GM18867 (cell line): ENCODE measurements at regions not wholly inside any gene's neighbourhood (a gene's known extent, or its start where the extent isn't known, plus 50 kb on each side); places are given as distances from the start of the nearest gene placed in this dataset.

ENCODE experiments used
- ATAC-seq: cut with Tn5 transposase; IDR thresholded peaks from one replicate; pipeline ENCODE4 v1.9.1; 2021; ENCODE audit warnings: mild to moderate bottlenecking, moderate library complexity; ENCODE audit not compliant: unreplicated experiment

DNA sequence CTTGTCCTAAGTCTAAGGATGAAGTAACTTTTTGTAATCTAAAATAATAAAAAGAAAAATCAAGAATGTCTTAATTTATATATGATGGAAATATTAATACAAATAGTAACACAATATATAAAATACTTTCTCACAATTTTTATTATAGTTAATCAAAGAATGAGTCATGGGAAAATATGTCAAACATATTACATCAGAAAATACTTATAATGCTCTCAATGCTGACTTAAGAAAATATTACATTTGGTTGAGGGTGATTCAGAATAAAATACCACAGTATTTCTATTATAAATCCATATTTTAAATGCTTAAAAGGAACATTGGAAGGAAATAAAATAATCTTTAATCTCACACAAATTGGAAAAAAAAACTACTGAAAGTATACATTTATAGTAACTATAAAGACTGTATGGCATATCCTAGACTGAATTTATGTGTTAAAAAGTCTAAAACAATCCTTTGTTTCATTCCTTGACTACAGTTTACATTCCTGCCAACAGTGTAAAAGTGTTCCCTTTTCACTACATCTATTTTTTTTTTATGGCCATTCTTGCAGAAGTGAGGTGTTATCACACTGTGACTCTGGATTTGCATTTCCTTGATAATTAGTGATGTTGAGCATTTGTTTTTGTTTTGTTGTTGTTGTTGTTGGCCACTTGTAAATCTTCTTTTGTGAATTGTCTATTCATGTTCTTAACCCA is 1573.5 kb upstream of the ACVR2A start:
- no peak for ATAC-seq

- no peak for ATAC-seq
These were observed 1574.2 kb upstream of the ACVR2A start for GRCh38 chr2:146270618-146271017.

DNA sequence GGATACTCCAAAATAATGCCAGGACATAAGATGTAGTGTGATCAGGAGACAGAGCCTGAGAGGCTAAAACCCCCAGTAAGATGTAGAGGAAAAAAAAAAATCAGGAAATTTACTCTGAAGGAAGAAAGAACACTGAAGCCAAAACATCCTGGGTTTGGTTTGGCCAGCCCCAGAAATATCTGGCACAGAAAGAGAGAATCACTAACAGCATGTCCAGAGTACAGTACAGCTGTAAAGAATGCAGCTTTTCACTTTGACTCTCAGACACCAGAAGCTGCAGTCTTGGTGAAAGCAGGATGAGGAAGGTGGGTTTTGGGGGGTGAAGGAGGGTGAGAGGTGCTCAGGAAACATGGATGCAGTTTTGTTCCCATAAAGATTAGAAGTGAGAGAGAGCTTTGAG is 1577.7 kb upstream of the ACVR2A start:
- no peak for ATAC-seq

DNA sequence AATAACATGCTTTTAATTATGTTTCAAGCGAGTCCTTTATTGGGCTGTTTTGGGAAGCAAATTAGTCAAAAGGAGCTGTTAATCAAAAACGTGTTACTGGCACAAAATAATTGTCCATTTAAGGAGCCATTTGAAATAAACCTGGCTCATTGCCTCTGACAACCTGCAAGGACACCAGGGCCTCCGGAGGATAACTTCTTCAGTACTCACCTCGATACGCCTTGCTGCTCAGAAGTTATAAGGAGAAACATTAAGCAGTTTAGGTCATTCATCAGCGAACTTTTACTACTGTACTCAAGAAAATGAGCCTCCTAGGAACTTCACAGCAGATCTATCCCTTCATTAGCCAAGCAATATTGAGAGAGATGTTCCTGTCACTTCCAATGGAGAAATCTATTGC is 1579.2 kb upstream of the ACVR2A start:
- ATAC-seq: no peak

GRCh38 chr2:146262606-146263005 is 1582.2 kb upstream of the ACVR2A start:
- no peak for ATAC-seq

- ATAC-seq: no peak
These were observed 1584.3 kb upstream of the ACVR2A start for GRCh38 chr2:146260551-146260950.

GRCh38 chr2:146259816-146260215 is 1585.0 kb upstream of the ACVR2A start:
- ATAC-seq: no peak

DNA sequence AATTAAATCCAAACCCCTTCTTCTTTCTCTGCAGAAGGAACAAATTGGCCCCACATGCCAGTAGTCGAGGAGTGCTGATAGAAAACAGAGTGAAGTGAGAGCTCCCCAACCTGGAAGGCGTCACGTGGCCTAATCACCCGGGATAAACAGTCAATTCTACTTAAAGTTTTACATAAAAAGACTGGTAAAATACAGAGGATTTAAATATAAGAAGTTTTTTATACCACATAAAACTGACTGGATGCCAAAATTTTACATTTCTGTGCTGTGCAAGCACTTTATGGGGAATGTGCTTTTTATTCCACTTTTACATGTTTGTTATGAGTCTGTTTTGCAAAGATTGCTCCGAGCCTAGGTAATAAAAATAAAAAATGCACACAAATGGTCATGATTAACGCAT is 1586.8 kb upstream of the ACVR2A start:
- ATAC-seq: no peak

- ATAC-seq: no peak
These were observed 1592.7 kb upstream of the ACVR2A start for GRCh38 chr2:146252119-146252518.

DNA sequence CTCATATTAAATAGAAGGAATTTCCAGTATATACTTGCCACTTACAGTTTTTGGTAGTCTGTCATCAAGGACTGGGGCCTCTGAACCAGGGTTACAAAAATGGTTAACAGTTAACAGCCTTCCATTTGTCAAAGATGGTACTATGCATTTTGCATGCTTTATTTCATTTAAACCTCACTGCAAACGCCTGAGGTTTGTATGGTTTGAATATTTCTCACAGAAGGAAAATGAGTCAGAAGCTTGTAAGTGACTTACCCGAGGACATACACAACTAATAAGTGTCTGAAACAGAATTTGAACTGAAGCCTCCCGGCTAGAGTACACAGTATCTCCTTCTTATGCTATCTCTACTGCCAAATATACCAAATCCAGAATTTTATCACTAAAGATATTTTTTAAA is 1593.5 kb upstream of the ACVR2A start:
- no peak for ATAC-seq

GRCh38 chr2:146246736-146247523 is 1597.9 kb upstream of the ACVR2A start:
- ATAC-seq: peak; percentile 45

DNA sequence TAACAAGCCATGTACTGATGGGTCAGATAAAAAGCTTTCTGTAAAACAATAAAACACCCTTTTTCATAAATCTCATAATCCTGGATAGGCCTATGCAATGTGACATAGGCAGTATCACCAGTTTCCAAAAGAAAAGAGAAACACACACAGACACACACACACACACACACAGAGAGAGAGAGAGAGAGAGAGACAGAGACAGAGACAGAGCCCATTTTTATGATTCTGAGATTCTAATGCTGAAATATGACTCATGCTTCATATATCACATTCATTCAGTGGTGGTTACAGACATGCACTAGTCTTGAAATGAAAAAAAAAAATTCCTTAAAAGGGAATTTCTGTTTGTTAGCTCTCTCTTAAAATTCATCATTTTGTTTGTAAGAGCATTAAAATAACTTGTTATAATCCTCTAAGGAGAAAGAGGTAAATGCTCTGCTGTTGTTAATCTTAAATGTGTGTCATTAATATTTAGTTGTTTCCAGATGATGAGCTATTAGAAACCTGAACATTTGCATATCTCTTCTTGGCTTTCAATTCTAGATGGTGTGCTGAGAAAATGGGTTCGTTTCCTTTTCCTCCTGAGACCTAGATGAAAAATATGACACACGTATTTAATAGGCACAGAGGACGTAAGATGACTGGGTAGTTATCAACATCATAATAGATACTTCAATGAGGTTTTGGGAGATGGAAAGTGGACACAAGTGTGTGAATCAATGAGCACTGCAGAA is 1598.7 kb upstream of the ACVR2A start:
- ATAC-seq: peak; percentile 52

- ATAC-seq: no peak
These were observed 1600.0 kb upstream of the ACVR2A start for GRCh38 chr2:146244830-146245229.

GRCh38 chr2:146244131-146244530 is 1600.7 kb upstream of the ACVR2A start:
- ATAC-seq: no peak

- no peak for ATAC-seq
These were observed 1603.8 kb upstream of the ACVR2A start for GRCh38 chr2:146241023-146241422.

GRCh38 chr2:146240391-146240790 is 1604.4 kb upstream of the ACVR2A start:
- ATAC-seq: no peak

GRCh38 chr2:146239392-146240135 is 1605.3 kb upstream of the ACVR2A start:
- ATAC-seq: no peak

DNA sequence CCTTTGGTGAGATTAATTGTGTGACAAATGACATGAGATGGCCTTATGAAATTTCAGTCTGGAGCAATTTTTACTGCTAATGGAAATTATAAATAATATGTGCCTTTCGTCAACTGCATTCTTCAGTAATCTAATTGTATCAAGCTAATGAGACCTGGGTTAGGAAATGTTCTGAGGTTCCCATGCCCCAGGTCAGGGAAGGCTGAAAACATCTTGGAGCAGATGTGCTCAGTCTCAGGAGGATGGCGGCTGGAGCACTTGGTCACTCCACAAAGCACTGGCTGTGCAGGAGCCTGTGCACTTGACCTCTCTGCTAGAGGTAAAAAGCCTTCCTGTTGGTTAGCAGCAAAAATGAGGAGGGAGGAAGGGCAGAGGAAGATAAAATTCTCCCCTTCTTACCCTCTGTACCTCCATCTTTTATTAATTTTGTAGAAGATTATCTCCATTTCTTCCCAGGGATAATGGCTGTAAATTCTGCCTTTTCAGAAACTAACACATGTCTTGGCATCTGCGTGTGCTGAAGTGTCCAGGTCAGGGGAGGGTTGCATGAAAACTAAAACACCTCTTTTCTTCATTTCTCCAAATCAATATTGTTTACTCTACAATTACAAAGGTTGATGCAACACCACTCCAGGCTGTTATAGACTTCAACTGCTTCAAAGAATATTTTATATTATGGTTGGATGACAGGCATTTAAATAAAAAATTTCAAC is 1606.4 kb upstream of the ACVR2A start:
- ATAC-seq: no peak

- ATAC-seq: no peak
These were observed 1609.7 kb upstream of the ACVR2A start for GRCh38 chr2:146235158-146235557.

DNA sequence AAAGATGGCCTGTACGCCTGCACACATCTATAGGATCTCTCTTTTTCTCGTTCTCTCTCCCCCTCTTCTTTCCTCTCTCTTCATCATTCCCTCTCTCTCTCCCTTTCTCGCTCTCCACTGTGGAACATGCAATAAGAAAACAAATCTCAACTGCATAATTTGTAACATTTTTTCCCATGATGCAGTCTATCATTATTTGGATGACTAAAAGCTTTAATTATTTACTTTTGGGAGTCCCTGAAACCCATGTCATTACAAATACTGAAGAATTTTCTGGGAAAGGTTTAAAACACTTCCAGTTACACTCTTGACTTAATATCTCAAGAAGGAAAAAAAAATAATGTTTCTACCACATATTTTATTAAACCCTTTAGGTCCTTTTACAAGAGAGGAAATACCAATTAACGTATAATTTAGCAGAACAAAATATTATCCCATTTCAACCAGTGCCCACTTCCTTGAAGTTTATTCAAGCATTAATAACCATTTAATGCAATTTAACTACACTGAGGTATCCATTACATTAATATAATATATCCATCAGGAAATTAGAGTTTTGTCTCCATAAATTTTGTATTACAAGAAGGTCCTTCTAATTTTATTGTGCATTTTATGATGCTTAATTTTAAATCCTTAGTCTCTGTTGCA is 1615.2 kb upstream of the ACVR2A start:
- no peak for ATAC-seq
